HG02884 (cell line): ENCODE measurements at regions not wholly inside any gene's neighbourhood (a gene's known extent, or its start where the extent isn't known, plus 50 kb on each side); places are given as distances from the start of the nearest gene placed in this dataset.

Source experiments
- ATAC-seq: cut with Tn5 transposase; IDR thresholded peaks from one replicate; pipeline ENCODE4 v1.9.1; 2021; ENCODE audit warnings: mild to moderate bottlenecking, moderate library complexity; ENCODE audit not compliant: unreplicated experiment

DNA sequence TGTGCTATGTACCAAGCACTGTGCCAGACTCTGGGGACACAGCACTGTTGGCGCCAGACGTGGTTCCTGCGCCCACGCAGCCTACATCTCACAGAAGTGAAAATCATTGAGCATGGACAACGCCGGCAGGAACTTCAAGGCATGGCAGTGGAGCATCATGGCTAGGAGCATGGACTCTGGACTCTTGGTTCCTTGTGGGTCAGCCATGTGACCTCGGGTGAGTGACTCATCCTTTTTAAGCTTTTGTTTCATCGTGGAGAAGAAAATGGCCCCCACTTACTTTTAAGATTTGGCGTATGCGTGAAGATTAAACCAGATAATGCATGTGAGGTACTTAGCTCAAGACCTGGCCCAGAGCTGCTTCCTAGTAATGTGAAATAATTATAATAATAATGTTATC, 988.5 kb downstream of the UQCRFS1 start:
- ATAC-seq, result no peak

DNA sequence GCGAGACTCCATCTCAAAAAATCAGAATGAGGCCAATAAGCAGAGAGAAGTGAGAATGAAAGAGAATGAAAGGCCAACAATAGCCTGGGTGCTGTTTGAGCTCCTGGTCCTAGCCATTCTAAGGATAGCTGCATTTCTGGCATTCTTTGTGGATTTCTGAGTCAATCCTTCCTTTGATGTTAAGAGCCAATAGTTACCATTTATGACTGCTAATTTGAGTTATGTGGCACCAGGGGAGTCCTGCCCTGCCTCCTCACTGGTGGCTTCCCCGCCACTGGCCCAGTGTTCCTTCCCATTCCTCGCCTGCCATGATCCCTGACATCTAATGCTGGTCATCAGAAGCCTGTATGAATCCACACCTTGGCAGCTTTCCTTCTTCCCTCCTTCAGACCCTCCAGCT, 991.2 kb downstream of the UQCRFS1 start:
- ATAC-seq, result no peak

DNA sequence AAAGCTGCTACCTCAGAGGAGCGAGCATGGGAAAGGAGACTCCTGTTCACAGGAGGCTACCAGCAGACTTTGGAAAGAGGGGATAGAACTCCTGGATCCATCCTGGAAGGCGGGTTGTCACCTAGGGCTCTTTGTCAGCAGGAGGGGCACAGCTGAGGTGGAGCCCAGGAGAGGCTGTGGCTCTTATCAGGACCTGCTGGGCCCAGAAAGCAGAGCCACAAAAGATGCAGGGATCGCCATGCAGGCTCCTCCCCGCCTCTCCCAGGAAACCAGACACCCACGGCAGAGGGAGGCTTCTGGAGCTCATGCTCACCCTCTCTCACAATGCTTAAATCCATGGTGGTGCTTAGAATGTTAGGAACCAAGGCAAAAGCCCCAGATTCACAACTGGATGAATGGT, 994.2 kb downstream of the UQCRFS1 start:
- ATAC-seq, result no peak

DNA sequence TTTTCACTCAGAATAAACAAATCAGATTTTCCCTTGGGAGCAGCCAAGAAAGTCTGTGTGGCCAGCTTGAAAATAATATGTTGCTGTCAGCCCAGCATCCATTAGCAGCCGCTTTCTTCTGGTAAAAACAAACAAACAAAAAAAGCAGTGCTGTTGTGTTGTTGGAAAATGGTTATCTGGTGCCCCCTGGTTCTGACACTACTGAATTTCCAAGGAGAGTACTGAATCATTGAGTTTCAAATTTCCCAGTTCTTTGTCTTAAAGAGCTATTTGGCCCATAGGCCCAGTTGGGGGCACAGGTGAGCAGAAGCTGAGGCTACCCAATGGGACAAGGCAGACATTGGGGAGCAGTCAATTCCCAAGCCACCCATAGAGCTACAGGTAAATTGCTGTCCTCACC, 995.9 kb downstream of the UQCRFS1 start:
- no peak for ATAC-seq

DNA sequence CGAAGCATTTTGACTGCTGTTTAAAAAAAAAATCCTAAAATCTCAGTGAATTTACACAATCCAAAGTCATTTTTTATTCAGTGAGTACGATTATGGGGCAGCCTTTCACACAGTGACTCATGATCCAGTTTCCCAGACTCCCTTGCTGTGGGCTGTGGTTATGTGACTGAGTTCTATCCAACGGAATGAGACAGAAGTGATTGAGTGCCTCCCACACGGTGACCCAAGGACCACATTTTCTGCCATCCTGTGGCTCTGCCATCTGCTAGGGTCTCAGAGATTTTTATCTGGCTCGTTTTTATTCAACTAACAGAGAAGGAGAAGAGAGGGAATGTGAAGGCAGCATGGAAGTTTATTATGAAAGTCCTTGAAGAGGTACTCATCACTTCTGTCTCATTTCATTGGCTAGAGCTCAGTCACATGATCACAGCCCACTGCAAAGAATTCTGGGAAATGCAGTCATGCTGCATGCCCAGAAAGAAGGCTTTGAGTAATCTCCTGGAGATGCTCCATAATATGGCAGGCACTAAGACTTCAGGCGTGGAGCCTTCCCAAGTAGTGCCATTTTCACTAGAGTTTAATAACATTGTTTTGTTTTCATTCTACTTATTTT, 999.4 kb downstream of the UQCRFS1 start:
- ATAC-seq, result no peak

DNA sequence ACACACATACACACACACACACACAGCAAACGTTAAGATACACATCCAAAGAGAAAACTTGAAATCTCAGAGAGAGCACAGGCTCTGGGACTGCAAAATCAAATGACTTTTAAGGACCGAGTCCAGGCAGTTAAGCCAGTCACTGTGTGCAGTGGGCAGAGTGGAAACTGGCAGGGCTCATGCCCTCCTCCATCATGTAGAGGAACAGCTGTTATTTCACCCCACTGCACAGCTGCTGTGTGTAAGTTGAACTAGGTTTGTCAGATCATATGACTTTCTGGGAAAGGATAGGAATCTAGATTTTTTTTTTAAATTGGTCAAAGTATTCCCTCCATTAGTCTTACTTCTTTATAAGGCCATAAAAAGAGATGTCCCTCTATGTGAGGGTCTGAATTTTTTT, 1002.1 kb downstream of the UQCRFS1 start:
- no peak for ATAC-seq

DNA sequence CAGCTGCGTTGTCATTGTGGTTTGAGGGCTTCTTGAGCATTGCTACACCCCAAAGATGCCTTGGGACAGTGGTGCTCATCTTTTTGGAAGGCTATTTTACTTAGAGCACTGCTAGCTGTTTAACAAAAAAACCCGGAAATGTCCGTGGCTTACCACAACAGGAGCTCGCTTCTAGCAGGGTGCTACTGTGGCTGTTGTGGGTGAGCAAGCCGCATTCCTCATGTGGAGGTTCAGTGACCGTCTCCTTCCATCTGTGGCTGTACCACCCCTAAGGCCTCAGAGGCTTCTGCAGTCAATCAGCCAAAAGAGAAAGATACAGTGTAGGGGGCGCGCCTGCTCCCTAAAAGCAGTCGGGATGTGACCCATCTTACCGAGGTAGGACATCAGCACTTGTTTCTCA, 1004.2 kb downstream of the UQCRFS1 start:
- no peak for ATAC-seq

DNA sequence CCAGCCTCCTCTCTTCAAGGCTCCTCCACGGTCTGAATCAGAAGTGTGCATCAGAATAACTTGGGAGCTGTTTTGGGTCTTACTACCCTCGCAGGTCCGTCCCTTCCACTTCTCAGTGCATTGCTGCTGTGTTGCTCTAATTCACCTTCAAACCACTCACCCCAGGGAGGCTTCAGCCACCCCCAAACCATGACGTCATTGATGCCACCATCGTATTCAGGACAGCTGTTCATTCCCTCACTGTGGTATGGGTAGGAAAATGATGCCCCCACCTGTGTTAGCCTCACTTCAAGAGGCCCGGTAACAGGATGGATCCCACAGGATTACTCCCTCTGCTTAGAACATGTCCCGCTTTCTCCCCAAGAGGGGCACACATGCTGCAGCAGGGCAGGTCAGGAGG, 1005.7 kb downstream of the UQCRFS1 start:
- no peak for ATAC-seq

DNA sequence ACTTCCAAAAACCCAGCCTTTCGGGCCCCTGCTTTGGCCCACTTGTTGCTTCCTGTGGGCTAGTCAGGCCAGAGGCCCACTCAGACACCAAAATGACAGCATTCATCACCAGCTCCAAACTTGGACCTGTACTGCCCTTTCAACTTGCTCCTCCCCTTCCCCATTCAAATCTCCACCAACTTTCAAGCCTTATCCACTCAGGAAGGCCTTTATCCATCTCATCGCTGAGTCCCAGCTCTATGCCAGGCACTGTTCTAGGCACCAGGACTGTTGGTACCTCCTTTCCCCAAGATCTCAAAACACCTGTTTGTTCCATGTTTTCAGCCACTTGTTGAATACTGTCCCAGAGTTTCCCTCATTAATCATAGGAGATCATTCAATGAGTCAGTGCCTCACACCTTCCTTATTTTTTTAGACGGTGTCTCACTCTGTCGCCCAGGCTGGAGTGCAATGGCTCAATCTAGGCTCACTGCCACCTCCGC, 1011.4 kb downstream of the UQCRFS1 start:
- no peak for ATAC-seq

DNA sequence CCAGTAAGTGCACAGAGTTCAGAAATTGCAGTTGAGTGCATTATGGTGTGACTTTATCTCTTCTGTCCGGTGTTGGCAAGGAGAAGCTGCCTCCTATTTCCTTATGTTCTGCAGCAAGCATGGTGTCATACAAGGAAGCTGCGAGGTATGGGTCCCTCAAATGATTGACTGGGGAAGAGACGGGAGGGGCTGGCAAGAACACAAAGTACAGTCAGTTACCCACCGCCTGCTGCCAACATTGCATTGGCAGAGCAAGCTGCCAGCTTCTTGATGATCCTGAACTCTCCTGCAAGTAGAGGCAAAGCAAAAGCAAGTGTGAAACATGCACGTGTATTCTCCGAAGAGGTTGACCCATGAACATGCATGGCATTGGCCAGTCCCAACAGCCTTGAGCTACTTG, 1013.6 kb downstream of the UQCRFS1 start:
- no peak for ATAC-seq

DNA sequence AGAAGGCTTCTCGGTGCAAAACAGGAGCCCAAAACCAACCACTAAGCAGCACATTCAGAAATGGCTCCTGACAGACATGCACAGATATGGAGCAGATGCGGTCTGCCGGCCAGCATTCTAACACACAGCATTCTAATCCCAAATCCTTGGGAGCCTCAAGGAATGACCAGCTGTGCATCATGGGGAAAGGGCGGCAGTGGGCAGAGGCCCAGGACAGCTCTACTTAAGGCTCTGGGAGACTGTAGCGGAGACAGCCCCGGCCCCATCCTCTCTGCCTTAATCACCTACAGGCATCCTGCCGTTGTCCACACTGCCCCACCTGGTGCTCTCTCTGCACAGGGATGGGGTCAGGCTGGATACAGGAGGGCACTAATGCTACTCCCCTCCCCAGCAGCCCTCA, 1016.0 kb downstream of the UQCRFS1 start:
- ATAC-seq, result no peak

DNA sequence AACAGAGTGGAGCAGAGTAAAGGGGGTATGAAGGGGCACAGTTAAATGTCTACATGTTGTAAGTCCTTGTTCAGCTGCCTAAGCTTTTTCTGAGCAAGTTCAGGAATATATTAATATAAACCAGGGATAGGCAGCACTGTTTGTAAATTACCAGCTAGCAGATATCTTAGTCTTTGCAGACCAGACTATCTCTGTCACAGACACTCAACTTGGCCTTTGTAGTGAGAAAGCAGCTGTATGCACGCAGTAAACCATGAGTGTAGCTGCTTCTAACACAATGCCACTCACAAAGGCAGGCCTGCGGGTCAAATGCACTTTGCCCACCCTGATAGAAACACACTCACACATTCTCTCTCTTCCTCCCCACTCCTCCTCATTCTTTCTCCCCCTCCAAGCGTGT, 1016.9 kb downstream of the UQCRFS1 start:
- no peak for ATAC-seq

DNA sequence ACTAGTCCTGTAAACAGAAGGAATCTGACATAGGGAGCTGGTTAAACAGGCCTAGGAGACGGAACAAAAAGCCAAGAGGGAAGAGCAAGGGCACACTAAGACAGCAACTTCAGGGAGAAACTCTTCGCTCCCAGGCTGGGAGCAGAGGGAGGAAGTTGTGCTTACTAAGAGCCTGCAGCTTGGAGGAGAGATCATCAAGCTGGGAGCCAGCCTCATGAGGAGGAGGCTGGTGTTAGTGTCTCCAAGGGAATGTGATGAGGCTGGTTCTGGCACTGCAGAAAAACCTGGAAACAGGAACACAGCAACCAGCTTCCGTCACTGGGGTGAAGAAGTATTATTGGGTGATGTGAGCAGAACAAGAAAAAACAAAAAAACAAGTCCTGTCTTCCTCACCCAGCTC, 1027.3 kb downstream of the UQCRFS1 start:
- no peak for ATAC-seq

DNA sequence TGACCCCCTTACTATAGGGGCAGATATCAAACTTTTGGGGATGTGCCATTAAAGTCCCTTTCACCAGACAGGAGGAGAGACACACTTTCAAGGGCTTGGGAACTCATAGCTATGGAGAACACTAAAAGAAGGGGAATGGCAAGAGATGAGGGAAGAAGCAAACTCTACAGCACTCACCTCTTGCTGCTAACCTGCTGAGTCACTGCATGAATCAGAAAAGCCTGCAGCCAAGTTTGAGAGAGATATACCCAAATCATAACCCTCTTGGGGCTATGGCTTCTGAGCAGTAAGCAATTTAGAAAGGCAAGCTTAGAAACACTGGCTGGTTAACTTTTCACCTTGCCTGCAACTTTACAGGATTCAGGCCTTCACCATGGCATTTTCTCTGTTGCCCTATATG, 1028.0 kb downstream of the UQCRFS1 start:
- no peak for ATAC-seq

DNA sequence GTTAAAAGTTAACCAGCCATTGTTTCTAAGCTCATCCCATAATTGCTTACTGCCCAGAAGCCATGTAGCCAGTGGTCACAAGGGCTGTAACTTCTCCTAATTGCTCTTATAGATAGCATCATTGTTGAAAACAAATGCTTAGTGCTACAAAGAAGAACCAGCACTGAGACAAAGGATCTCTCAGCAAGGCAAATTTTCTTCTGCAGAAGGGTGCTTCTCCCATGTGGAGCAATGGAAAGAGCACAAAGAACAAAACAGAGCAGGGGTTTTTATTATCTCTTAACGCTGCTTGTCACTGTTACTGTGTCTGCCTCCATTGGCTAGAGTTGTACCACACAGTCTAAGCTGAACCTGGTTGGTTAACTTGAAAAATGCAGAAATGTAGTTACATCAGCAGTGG, 1036.8 kb downstream of the UQCRFS1 start:
- ATAC-seq, result no peak

DNA sequence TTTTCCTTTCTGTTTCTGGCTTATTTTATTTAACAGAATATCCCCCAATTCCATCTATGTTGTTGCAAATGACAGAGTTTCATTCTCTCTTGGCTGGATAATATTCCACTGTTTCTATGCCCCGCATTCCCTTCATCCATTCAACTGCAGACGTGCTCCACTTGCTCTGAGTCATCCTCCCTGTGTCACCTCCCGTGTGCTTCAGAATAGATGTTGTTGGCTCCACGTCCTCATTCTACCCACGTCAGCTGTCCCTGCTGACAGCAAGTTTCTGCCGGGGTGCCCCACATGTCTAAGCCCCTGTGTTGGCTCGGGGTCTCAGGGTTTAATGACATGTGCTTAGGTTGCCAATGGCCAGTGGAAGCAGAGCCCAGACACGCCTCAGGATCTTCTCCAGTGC, 1041.0 kb downstream of the UQCRFS1 start:
- ATAC-seq, result no peak

DNA sequence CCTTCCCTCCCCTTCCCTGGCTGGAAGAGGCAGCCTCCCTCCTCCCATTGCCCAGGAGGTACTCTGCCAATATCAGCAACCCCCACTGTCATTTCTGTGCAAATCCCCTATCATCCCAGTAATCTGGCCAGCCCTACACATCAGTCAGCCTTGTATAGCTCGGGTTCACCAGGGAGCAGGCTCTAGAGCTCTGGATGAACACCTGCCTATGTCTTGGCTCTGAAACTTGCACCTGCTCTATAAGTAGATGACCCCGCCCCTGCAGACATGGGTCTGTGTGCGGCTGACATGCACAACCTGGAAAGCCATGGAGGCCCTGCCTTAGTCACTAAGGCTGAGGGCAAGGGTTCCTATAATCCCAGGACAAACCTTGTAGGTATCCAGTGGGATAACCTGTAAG, 1042.9 kb downstream of the UQCRFS1 start:
- ATAC-seq, result no peak

DNA sequence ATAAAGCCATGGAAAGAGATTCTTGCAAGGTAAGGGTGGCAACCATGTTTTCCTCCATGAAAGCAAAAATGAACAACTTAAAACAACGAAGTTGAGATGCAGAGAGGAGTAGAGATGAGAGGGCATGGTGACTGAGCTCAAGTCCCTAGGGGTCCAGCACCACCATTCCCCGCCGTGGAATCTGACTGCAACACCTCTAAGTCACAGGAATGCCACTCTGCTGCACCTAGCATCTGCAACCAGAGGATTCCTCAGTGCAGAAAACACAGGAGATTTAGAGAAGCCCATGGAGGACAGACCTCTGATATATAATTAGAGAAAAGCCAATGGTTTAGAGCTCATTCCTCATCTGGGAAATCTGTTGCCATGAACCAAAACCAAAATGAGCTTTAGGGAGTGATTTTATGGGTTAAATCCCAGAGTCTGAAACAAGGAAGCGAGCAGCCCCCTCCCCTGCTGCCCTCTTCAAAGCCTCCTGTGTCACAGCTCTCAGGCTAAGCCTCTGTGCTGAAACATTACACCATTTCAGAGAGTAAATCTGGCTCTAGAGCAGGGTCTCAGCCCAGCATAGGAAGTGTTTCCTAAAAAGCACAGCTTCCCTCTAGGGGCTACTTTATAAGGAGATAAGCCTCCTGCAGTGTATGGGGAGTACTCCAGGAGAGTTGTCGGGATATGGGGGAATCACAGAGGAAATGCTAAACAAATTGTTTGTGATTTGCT, 1043.6 kb downstream of the UQCRFS1 start:
- ATAC-seq, result no peak

DNA sequence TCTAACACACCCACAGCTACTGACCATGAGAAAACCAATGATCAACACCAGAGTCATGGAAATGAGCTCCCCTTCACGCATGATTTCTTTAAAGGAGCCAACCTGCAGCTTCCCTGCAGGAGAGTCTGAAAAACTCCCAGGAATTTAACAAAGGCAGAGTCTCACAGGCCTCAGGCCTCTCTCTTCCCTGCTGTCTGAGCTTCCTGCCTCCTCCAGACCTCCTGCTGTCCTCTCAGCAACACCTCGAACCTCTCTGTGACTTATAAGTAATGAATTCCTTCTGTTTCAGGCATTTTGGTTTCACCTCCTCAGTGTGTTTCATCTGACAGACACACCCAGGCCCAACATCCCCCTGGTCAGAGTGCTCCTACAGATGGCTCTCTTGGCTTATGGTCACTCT, 1044.4 kb downstream of the UQCRFS1 start:
- no peak for ATAC-seq

DNA sequence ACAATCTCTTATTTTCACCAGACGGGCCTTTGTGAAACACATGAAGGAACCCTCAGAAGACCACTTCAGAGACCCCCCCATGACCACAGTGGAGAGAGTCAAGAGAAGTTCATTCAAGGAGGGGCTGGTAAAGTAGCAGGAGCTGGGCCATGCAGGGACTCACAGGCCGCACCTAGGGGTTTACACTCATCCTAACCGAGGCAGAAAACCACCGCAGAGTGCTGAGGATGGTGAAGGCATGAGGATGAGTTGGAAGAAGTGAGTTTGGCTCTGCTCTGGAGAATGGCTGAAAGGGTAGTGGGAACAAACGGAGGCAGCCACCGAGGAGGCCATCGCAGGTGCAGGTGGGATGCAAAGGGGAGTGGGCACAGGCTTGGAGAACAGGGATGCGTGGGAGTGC, 1046.9 kb downstream of the UQCRFS1 start:
- no peak for ATAC-seq

DNA sequence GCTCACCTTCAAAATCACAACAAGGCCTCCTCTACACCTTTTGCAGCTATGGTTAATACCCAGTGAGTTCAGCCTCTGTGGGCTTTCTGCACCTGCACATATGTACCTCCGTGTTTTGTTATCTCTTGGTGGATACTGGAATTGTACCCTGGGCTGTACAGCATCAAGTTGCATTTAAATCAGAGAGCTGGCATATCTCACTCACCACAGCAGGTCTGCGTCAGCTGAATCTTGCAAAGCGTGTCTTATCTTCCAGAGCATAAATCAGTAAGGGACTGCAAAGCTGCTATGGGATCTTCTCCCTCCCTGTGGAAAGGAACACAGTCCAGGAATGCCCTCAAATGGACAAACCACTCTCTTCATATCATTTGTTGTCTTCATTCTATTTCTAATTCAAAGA, 1048.7 kb downstream of the UQCRFS1 start:
- ATAC-seq, result no peak

DNA sequence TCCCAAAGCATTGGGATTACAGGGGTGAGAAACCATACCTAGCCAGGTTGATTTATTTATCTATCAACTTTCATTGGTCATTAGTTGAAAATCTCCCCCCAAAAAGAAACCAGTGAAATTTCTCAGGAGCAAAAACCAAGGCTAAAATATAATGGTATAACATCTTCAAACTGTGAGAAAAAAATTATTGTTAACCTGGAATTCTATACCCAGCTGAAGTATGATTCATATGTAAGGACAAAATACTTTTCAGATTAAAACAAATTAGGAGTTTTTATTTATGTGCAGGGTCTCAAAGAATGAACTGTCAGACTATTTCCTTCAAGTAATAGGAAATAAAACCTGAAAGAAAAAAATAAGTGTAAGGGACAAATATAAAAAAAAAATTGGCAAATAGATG, 1053.9 kb downstream of the UQCRFS1 start:
- ATAC-seq, result no peak

DNA sequence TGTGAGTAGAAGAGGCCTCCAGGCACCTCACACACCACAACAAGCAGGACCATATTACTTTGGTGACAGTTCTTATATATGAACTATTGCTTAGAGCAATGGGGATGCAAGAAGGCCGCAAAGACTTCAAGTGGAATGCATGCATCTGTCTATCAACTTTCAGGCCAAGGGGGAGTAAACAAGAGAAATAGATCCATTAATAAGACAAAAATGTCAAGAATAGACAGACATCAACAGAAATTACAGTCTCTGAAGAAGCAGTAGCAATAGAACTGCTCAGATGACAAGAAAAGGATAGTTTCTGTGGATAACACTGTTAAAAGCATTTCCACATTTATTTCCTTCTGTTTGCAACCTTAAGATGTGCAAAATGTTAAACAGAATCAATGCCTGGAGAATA, 1057.7 kb downstream of the UQCRFS1 start:
- no peak for ATAC-seq
